ENCODE measurements at regions not wholly inside any gene's neighbourhood (a gene's known extent, or its start where the extent isn't known, plus 50 kb on each side); places are given as distances from the start of the nearest gene placed in this dataset.

- no peaks in the 10 kb centered on the region for H3K9me3 ChIP-seq (replicated peaks; ENCODE audit: control insufficient read depth, insufficient read depth, low read length)
- H3K36me3 ChIP-seq (ENCODE audit: control insufficient read depth in 2 of 2, insufficient read depth in 2 of 2, low read length in 1 of 2): no peaks in the 10 kb centered on the region
- DNase-seq (ENCODE audit: low read depth, low spot score) (no peak), ATAC-seq (no peak), FAIRE-seq (no peak)
- no peak overlapping the region for H3K4me3 ChIP-seq
- H3K4me1 ChIP-seq (ENCODE audit: control insufficient read depth, insufficient read depth, low read length): no peaks in the 10 kb centered on the region
- H2AFZ ChIP-seq (ENCODE audit: control insufficient read depth, low read depth, low read length): no peak overlapping the region
- H3K27me3 ChIP-seq (replicated peaks in 1 of 2; ENCODE audit: control insufficient read depth in 2 of 2, insufficient read depth in 2 of 2, low read length in 1 of 2): peaks cover 0 to 2% of the 10 kb centered on the region in 2 experiments; a peak in 1 of 4 replicates
- WGBS (ENCODE audit: insufficient coverage, insufficient replicate concordance, low lambda C conversion rate, missing lambda C conversion rate): 44% methylated on average over 10 of the region's 11 CpGs
- in situ Hi-C loops (cut with MboI) (no loop called here), intact Hi-C loops (cut with micrococcal nuclease; ENCODE audit: unreplicated experiment) (no loop called here)
- H3K27ac ChIP-seq (ENCODE audit: control insufficient read depth, insufficient read depth): no peak overlapping the region
- SMC1A ChIA-PET (ENCODE audit: uncharacterized antibody, unreplicated experiment): no interaction called here
- H4K20me1 ChIP-seq (ENCODE audit: control insufficient read depth, insufficient read depth): no peaks in the 10 kb centered on the region
- no peak overlapping the region for H3K9ac ChIP-seq (ENCODE audit: control insufficient read depth, insufficient read depth, low read length)
- TF ChIP-seq YBX1 (IDR thresholded peaks at IDR 0.05) (no peak), POU2F2 (IDR thresholded peaks at IDR 0.05; ENCODE audit: borderline replicate concordance, low read depth, low read length) (no peak), E4F1 (IDR thresholded peaks at IDR 0.05; ENCODE audit: borderline replicate concordance, partially characterized antibody) (no peak), ZZZ3 (IDR thresholded peaks at IDR 0.05; ENCODE audit: control insufficient read depth, insufficient read length, low read depth) (no peak), CBX3 (IDR thresholded peaks at IDR 0.05; ENCODE audit: borderline replicate concordance, low read depth) (no peak), RELA (IDR thresholded peaks at IDR 0.05; ENCODE audit: borderline replicate concordance, partially characterized antibody) (no peak), EP300 (IDR thresholded peaks at IDR 0.05; ENCODE audit: borderline replicate concordance in 1 of 2, control insufficient read depth in 1 of 2, low read depth in 2 of 2, low read length in 2 of 2) (no peak), TCF7 (IDR thresholded peaks at IDR 0.05; ENCODE audit: borderline replicate concordance) (no peak), CUX1 (IDR thresholded peaks at IDR 0.05; ENCODE audit: insufficient replicate concordance, low read depth, low read length) (no peak), FOXM1 (IDR thresholded peaks at IDR 0.05; ENCODE audit: low read depth, low read length) (no peak), HCFC1 (IDR thresholded peaks at IDR 0.05; ENCODE audit: low read length) (no peak)
- POLR2A ChIA-PET: no interaction called here
- RAD21 ChIA-PET (ENCODE audit: unreplicated experiment): no interaction called here
- BruUV-seq (replicated peaks): no TSS peak
- CTCF ChIA-PET: no interaction called here
- no peak overlapping the region for H3K4me2 ChIP-seq (ENCODE audit: control insufficient read depth, insufficient read depth)
- no peaks in the 10 kb centered on the region for H3K79me2 ChIP-seq (ENCODE audit: control insufficient read depth, insufficient read depth, low read length)
Measured at GRCh38 chr16:86962913-86963312, 354.3 kb downstream of the C16orf95 start.
